OCI-LY7 (cell line): ENCODE measurements at regions not wholly inside any gene's neighbourhood (a gene's known extent, or its start where the extent isn't known, plus 50 kb on each side); places are given as distances from the start of the nearest gene placed in this dataset.

Source experiments
- BruUV-seq: library from RNA; stranded (reverse); fragments of 400-500 nt; replicated peaks from 2 replicates; lab custom pipeline; 2021; lab: Mats Ljungman, UMichigan
- CTCF ChIA-PET: fragments of 300-600 bp; sonication (Branson Sonifier 250); formaldehyde crosslinking; loops from one replicate; lab custom pipeline; 2022; ENCODE audit warnings: antibody characterized with exemption; ENCODE audit not compliant: unreplicated experiment; lab: Charles Lee
- POLR2A ChIA-PET: fragments of 300-600 bp; sonication (Branson Sonifier 250); formaldehyde crosslinking; loops from one replicate; lab custom pipeline; 2022; ENCODE audit warnings: antibody characterized with exemption; lab: Charles Lee
- DNase-seq: peaks from one replicate; pipeline ENCODE4 v3.0.0-alpha.2; 2015; ENCODE audit warnings: low spot score
- H2AFZ ChIP-seq: fragments of 200-600 bp; sonication (generic), shearing (Covaris generic); 2 replicates; pipeline ENCODE4 v1.6.1; 2014; ENCODE audit warnings: mild to moderate bottlenecking, antibody characterized with exemption, low read length, moderate library complexity
- H3K27ac ChIP-seq: fragments of 200-600 bp; sonication (generic); 2 replicates; pipeline ENCODE4 v1.5.1; 2014; ENCODE audit warnings: mixed run types, low read depth, mild to moderate bottlenecking, moderate library complexity, low read length, inconsistent platforms; ENCODE audit not compliant: poor library complexity, severe bottlenecking
- H3K36me3 ChIP-seq: fragments of 200-600 bp; sonication (generic); 2 replicates; pipeline ENCODE4 v1.6.1; 2014; ENCODE audit warnings: mild to moderate bottlenecking, antibody characterized with exemption, low read length, moderate library complexity, mixed read lengths; ENCODE audit not compliant: insufficient read depth
- H3K4me1 ChIP-seq: fragments of 200-600 bp; sonication (generic); 2 replicates; pipeline ENCODE4 v1.5.1; 2014; ENCODE audit warnings: mild to moderate bottlenecking, low read length; ENCODE audit not compliant: insufficient read depth, poor library complexity, severe bottlenecking
- H3K4me2 ChIP-seq: fragments of 200-600 bp; sonication (generic); 2 replicates; pipeline ENCODE4 v1.6.1; 2014; ENCODE audit warnings: mild to moderate bottlenecking, low read length
- H3K4me3 ChIP-seq: fragments of 200-600 bp; sonication (generic); 2 replicates; pipeline ENCODE4 v1.5.1; 2014; ENCODE audit warnings: mild to moderate bottlenecking, low read depth, low read length; ENCODE audit not compliant: poor library complexity, severe bottlenecking
- H3K79me2 ChIP-seq: fragments of 200-600 bp; sonication (generic); 2 replicates; pipeline ENCODE4 v1.6.1; 2016; ENCODE audit warnings: low read depth, mild to moderate bottlenecking, low read length, moderate library complexity, mixed read lengths; ENCODE audit not compliant: insufficient read depth
- H3K9me2 ChIP-seq: fragments of 200-600 bp; sonication (generic); 2 replicates; pipeline ENCODE4 v1.6.1; 2016; ENCODE audit warnings: mild to moderate bottlenecking, low read length, mixed read lengths; ENCODE audit not compliant: insufficient read depth
- H3K9me3 ChIP-seq: fragments of 200-600 bp; sonication (generic); 2 replicates; pipeline ENCODE4 v1.6.1; 2014; ENCODE audit warnings: mild to moderate bottlenecking, mixed run types, low read length, mixed read lengths
- H4K20me1 ChIP-seq: fragments of 200-600 bp; sonication (generic); 2 replicates; pipeline ENCODE4 v1.6.1; 2014; ENCODE audit warnings: mild to moderate bottlenecking, antibody characterized with exemption, low read length, moderate library complexity, mixed read lengths; ENCODE audit not compliant: insufficient read depth
- CTCF ChIP-seq: fragments of 200-600 bp; sonication (generic); conservative IDR thresholded peaks from 2 replicates; pipeline ENCODE4 v1.5.1; 2014; ENCODE audit warnings: mild to moderate bottlenecking, antibody characterized with exemption, low read length, moderate library complexity, mixed read lengths
- EZH2phosphoT487 ChIP-seq: fragments of 200-600 bp; sonication (generic); IDR thresholded peaks from 2 replicates; pipeline ENCODE4 v1.6.1; 2018; ENCODE audit warnings: low read depth, borderline replicate concordance, mild to moderate bottlenecking, mixed run types, antibody characterized with exemption, low read length, moderate library complexity, mixed read lengths
- intact Hi-C: fragments of 100-400 bp; cut with micrococcal nuclease; formaldehyde crosslinking; loops from one replicate; pipeline ENCODE4 v1.10.0; 2022; ENCODE audit not compliant: unreplicated experiment

GRCh38 chr4:185916683-185917082 is 104.7 kb upstream of the SORBS2 start:
- intact Hi-C loops, result no loop called here
- Histone ChIP-seq H2AFZ (no peak overlapping the region), H3K4me3 (no peak overlapping the region), H3K9me2 (no peaks in the 10 kb centered on the region), H3K4me1 (no peaks in the 10 kb centered on the region), H3K4me2 (no peak overlapping the region), H3K36me3 (no peaks in the 10 kb centered on the region), H3K27ac (no peak overlapping the region), H3K79me2 (no peaks in the 10 kb centered on the region), H4K20me1 (no peaks in the 10 kb centered on the region), H3K9me3 (no peaks in the 10 kb centered on the region)
- TF ChIP-seq EZH2phosphoT487 (no peak), CTCF (no peak)
- ChIA-PET POLR2A (interaction anchor here (0.5 to 1.0 kb wide), 2 partner anchors 17 to 1261 kb away, joined by 3 to 4 read pairs; no protein-coding TSS in a partner anchor), CTCF (no interaction called here)
- BruUV-seq, result no TSS peak
- DNase-seq, result no peak

GRCh38 chr4:185919107-185919506 is 107.1 kb upstream of the SORBS2 start:
- no peaks in the 10 kb centered on the region for H3K4me1 ChIP-seq
- no TSS peak for BruUV-seq

More at GRCh38 chr4:185919107-185919506, 107.1 kb upstream of the SORBS2 start:
- Histone ChIP-seq H3K4me3 (no peak overlapping the region), H3K79me2 (no peaks in the 10 kb centered on the region), H2AFZ (no peak overlapping the region), H3K4me2 (no peak overlapping the region), H3K36me3 (no peaks in the 10 kb centered on the region), H3K9me2 (no peaks in the 10 kb centered on the region), H4K20me1 (no peaks in the 10 kb centered on the region), H3K9me3 (no peaks in the 10 kb centered on the region), H3K27ac (no peak overlapping the region)
- ChIA-PET CTCF (no interaction called here), POLR2A (no interaction called here)
- no peak for TF ChIP-seq EZH2phosphoT487
- no peak for TF ChIP-seq CTCF
- DNase-seq, result no peak
- intact Hi-C loops, result no loop called here
